GM23338 (cell line): ENCODE measurements at regions not wholly inside any gene's neighbourhood (a gene's known extent, or its start where the extent isn't known, plus 50 kb on each side); places are given as distances from the start of the nearest gene placed in this dataset.

Experiments used
- ATAC-seq: fragments of 200-7000 bp; cut with Tn5 transposase; 3 replicates; pipeline ENCODE4 v1.9.1; 2020
- DNase-seq: peaks from one replicate; pipeline ENCODE4 v3.0.0-alpha.2; 2015; ENCODE audit warnings: low spot score
- H2AFZ ChIP-seq: fragments of 200-600 bp; sonication (generic); 2 replicates; pipeline ENCODE4 v1.8.0; 2016; ENCODE audit warnings: antibody characterized with exemption, mild to moderate bottlenecking, moderate library complexity
- H3F3A ChIP-seq: fragments of 200-600 bp; sonication (generic); replicated peaks from 2 replicates; pipeline ENCODE4 v1.8.0; 2017; ENCODE audit warnings: antibody characterized with exemption, mixed run types, low read depth
- H3K27ac ChIP-seq: fragments of 200-600 bp; sonication (generic); 2 replicates; pipeline ENCODE4 v1.6.1; 2016; ENCODE audit warnings: low read depth
- H3K27me3 ChIP-seq: fragments of 200-600 bp; sonication (generic); 2 replicates; pipeline ENCODE4 v1.8.0; 2016; ENCODE audit warnings: mild to moderate bottlenecking, mixed run types, moderate library complexity; ENCODE audit not compliant: insufficient read depth
- H3K36me3 ChIP-seq: fragments of 200-600 bp; sonication (generic); 2 replicates; pipeline ENCODE4 v1.8.0; 2016; ENCODE audit warnings: mild to moderate bottlenecking; ENCODE audit not compliant: insufficient read depth
- H3K4me1 ChIP-seq: fragments of 200-600 bp; sonication (generic); 2 replicates; pipeline ENCODE4 v1.8.0; 2016; ENCODE audit warnings: mild to moderate bottlenecking, moderate library complexity; ENCODE audit not compliant: insufficient read depth
- H3K4me2 ChIP-seq: fragments of 200-600 bp; sonication (generic); 2 replicates; pipeline ENCODE4 v1.7.1; 2017; ENCODE audit warnings: mixed run types
- H3K4me3 ChIP-seq: fragments of 200-600 bp; sonication (generic); 2 replicates; pipeline ENCODE4 v1.6.1; 2016; ENCODE audit warnings: mixed run types
- H3K79me2 ChIP-seq: fragments of 200-600 bp; sonication (generic); replicated peaks from 2 replicates; pipeline ENCODE4 v1.8.0; 2017; ENCODE audit warnings: mild to moderate bottlenecking; ENCODE audit not compliant: insufficient read depth
- H3K9me2 ChIP-seq: fragments of 200-600 bp; sonication (generic); 2 replicates; pipeline ENCODE4 v1.8.0; 2017; ENCODE audit not compliant: insufficient read depth
- H4K20me1 ChIP-seq: fragments of 200-600 bp; sonication (generic); replicated peaks from 2 replicates; pipeline ENCODE4 v1.8.0; 2017; ENCODE audit warnings: mild to moderate bottlenecking; ENCODE audit not compliant: insufficient read depth
- H3K27ac Mint-ChIP-seq: 2 replicates; pipeline ENCODE4 v1.8.0; 2020; ENCODE audit warnings: inconsistent platforms, mild to moderate bottlenecking, moderate library complexity, mixed read lengths
- H3K27me3 Mint-ChIP-seq: 3 replicates; pipeline ENCODE4 v1.8.0; 2022; ENCODE audit warnings: low read depth, mild to moderate bottlenecking, moderate library complexity, mixed read lengths, inconsistent platforms; ENCODE audit not compliant: insufficient read depth, poor library complexity
- H3K36me3 Mint-ChIP-seq: 3 replicates; pipeline ENCODE4 v1.8.0; 2021; ENCODE audit warnings: low read depth, mild to moderate bottlenecking, inconsistent platforms, moderate library complexity, mixed read lengths
- H3K4me1 Mint-ChIP-seq: 3 replicates; pipeline ENCODE4 v1.8.0; 2020; ENCODE audit warnings: mild to moderate bottlenecking, inconsistent platforms, mixed read lengths
- H3K4me3 Mint-ChIP-seq: 3 replicates; pipeline ENCODE4 v1.8.0; 2021; ENCODE audit warnings: moderate library complexity, mild to moderate bottlenecking, inconsistent platforms, mixed read lengths
- H3K9me3 Mint-ChIP-seq: 3 replicates; pipeline ENCODE4 v1.8.0; 2020; ENCODE audit warnings: moderate library complexity, mild to moderate bottlenecking, inconsistent platforms, mixed read lengths
- CREB1 ChIP-seq: fragments of 250-450 bp; sonication (Bioruptor Pico); IDR thresholded peaks from 2 replicates; pipeline ENCODE4 v1.5.0; 2020; ENCODE audit warnings: low read depth, mild to moderate bottlenecking, moderate library complexity
- ETS1 ChIP-seq: IDR thresholded peaks from 2 replicates; pipeline ENCODE4 v1.6.1; 2016; ENCODE audit warnings: antibody characterized with exemption
- EZH2 ChIP-seq: fragments of 200-600 bp; sonication (generic); IDR thresholded peaks from one replicate; pipeline ENCODE4 v1.8.0; 2017; ENCODE audit warnings: antibody characterized with exemption, mild to moderate bottlenecking, low read depth; ENCODE audit not compliant: unreplicated experiment
- EZH2phosphoT487 ChIP-seq: fragments of 200-600 bp; sonication (generic); IDR thresholded peaks from one replicate; pipeline ENCODE4 v1.8.1; 2018; ENCODE audit warnings: antibody characterized with exemption; ENCODE audit not compliant: unreplicated experiment
- JUNB ChIP-seq: IDR thresholded peaks from one replicate; pipeline ENCODE4 v1.6.1; 2016; ENCODE audit warnings: antibody characterized with exemption; ENCODE audit not compliant: unreplicated experiment
- NANOG ChIP-seq: IDR thresholded peaks from 2 replicates; pipeline ENCODE4 v1.6.1; 2016; ENCODE audit warnings: antibody characterized with exemption, borderline replicate concordance
- POLR2AphosphoS5 ChIP-seq: IDR thresholded peaks from 2 replicates; pipeline ENCODE4 v1.6.1; 2016; ENCODE audit warnings: antibody characterized with exemption, low read depth
- REST ChIP-seq: IDR thresholded peaks from one replicate; pipeline ENCODE4 v1.6.1; 2018; ENCODE audit warnings: antibody characterized with exemption; ENCODE audit not compliant: unreplicated experiment
- STAT1 ChIP-seq: IDR thresholded peaks from one replicate; pipeline ENCODE4 v1.6.1; 2016; ENCODE audit warnings: antibody characterized with exemption; ENCODE audit not compliant: unreplicated experiment
- ZNF114 ChIP-seq: fragments of 250-450 bp; sonication (Bioruptor Pico); IDR thresholded peaks from 2 replicates; pipeline ENCODE4 v1.5.0; 2020; ENCODE audit warnings: mild to moderate bottlenecking, moderate library complexity
- ZNF331 ChIP-seq: fragments of 250-450 bp; sonication (Bioruptor Pico); IDR thresholded peaks from 2 replicates; pipeline ENCODE4 v1.5.0; 2020; ENCODE audit warnings: low read depth, mild to moderate bottlenecking, moderate library complexity
- ZNF462 ChIP-seq: fragments of 250-450 bp; sonication (Bioruptor Pico); IDR thresholded peaks from 2 replicates; pipeline ENCODE4 v1.5.0; 2020; ENCODE audit warnings: mild to moderate bottlenecking, moderate library complexity

- DNase-seq (no peak), ATAC-seq (no peak)
- no peaks in the 10 kb centered on the region for H3K79me2 ChIP-seq
- Mint-ChIP-seq H3K36me3 (no peaks in the 10 kb centered on the region), H3K4me1 (peaks cover 2% of the 10 kb centered on the region; the same call in 2 of the 3 replicates), H3K9me3 (peaks cover 2% of the 10 kb centered on the region; the same call in 1 of the 3 replicates), H3K27ac (no peak overlapping the region), H3K27me3 (no peaks in the 10 kb centered on the region), H3K4me3 (no peak overlapping the region)
- H3K36me3 ChIP-seq, result no peaks in the 10 kb centered on the region
- H3K4me2 ChIP-seq, result no peak overlapping the region
- H3K4me1 ChIP-seq, result no peaks in the 10 kb centered on the region; the same call in 1 of the 2 replicates
- H3K9me2 ChIP-seq, result peaks cover 11% of the 10 kb centered on the region
- no peaks in the 10 kb centered on the region for H3F3A ChIP-seq
- H3K27me3 ChIP-seq, result no peaks in the 10 kb centered on the region
- H3K4me3 ChIP-seq, result no peak overlapping the region
- H2AFZ ChIP-seq, result no peak overlapping the region
- no peak for TF ChIP-seq ZNF114 (CRISPR knock-in tag)
- TF ChIP-seq ETS1, result no peak
- no peak for TF ChIP-seq JUNB
- no peak for TF ChIP-seq EZH2
- TF ChIP-seq REST, result no peak
- TF ChIP-seq POLR2AphosphoS5, result no peak
- no peak for TF ChIP-seq NANOG
- TF ChIP-seq ZNF462 (CRISPR knock-in tag), result no peak
- no peak for TF ChIP-seq EZH2phosphoT487
- no peak for TF ChIP-seq STAT1
- no peak for TF ChIP-seq ZNF331 (CRISPR knock-in tag)
- no peak for TF ChIP-seq CREB1 (CRISPR knock-in tag)
- no peaks in the 10 kb centered on the region for H4K20me1 ChIP-seq
- H3K27ac ChIP-seq, result no peak overlapping the region
Observed at GRCh38 chr15:38930851-38931572, 366.4 kb upstream of the RASGRP1 start.
